ENCODE measurements at regions not wholly inside any gene's neighbourhood (a gene's known extent, or its start where the extent isn't known, plus 50 kb on each side); places are given as distances from the start of the nearest gene placed in this dataset.

- TF ChIP-seq CTCF (conservative IDR thresholded peaks at IDR 0.05) = peak; percentile 82
- H3K27ac ChIP-seq = no peak overlapping the region
Observed at GRCh38 chr4:94126669-94127068, 81.0 kb upstream of the SMARCAD1 start.

DNA sequence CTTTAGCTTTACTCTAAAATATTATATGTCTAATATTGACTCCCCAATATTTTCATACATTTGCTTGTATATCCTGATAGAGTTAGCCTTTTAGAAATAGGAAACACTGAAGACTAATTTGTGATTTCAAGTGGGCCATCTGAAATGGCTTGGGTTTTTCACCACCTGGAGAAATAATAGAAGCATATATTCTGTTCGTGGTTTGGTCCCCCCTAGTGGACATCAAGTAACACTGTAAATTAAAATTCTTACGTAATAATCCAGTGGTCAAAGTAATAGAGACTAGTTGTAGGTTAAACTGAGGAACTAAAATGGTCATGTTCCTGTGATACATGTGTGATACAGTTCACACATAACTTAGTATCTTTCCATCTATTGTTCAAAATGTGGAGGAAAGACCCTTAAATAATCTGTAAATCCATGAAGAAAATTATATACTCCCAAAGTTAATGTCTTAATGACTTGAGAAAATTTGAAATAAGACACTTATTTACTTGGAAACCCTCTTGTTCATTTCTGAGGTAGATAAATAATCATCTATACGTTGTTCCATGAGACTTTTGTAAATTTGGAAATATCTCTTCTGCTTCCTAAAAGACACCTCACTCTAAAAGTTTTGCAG lies 79.8 kb upstream of the SMARCAD1 start:
- peak; percentile 80 for TF ChIP-seq CTCF (conservative IDR thresholded peaks at IDR 0.05)
- no peak overlapping the region for H3K27ac ChIP-seq

- no peak overlapping the region for H3K27ac ChIP-seq
- TF ChIP-seq CTCF (conservative IDR thresholded peaks at IDR 0.05) = no peak
Observed at GRCh38 chr4:94131212-94131611, 76.5 kb upstream of the SMARCAD1 start.

DNA sequence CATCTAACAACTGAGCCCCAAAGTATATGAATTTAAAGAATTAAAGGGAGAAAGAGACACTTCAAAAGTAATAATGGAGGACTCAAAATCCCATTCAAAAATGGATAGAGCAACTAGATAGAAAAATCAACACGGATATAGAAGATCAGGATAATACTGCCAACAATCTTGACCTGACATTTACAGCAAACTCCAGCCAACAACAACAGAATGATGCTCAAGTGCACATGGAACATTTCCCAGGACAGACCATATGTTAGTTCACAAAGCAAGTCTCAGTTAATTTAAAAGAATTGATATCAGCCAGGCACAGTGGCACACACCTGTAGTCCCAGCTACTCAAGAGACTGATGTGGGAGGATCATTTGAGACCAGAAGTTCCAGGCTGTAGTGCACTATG lies 72.0 kb upstream of the SMARCAD1 start:
- H3K27ac ChIP-seq = no peak overlapping the region
- no peak for TF ChIP-seq CTCF (conservative IDR thresholded peaks at IDR 0.05)

DNA sequence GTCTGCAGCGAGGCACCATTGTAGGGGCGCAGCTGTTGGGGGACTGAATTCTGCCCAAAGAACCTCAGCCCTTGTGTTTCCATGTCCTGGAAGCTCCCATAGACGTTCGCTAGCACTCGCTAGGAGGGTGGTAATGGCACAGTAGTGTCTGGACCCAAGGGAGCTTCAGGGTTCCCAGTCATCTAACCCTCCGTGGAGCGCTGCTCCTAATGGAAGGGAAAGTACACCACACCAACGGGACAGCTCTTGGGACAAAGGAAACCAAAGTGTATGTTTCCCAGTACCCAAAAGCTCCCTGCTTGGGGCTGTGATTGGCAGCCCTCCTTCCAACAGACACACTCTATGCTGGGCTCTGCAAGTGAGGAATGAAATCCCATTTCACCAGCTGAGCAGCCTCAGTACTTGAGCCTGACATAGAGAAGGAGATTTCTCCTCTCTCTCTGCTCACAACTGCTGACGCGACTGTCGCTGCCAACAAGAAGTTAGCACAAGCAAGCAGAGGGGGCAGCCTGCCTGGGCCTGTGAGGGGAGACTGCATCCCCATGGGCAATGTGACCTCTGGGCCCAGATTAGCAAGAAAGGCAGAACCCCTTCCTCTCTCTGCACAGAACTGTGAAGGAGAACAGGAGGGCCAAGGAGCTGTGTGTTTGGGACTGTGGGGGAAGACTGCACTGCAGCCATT lies 67.6 kb upstream of the SMARCAD1 start:
- TF ChIP-seq CTCF (conservative IDR thresholded peaks at IDR 0.05) = no peak
- H3K27ac ChIP-seq = no peak overlapping the region

GRCh38 chr4:94141001-94141400 lies 66.7 kb upstream of the SMARCAD1 start:
- no peak for TF ChIP-seq CTCF (conservative IDR thresholded peaks at IDR 0.05)
- no peak overlapping the region for H3K27ac ChIP-seq

DNA sequence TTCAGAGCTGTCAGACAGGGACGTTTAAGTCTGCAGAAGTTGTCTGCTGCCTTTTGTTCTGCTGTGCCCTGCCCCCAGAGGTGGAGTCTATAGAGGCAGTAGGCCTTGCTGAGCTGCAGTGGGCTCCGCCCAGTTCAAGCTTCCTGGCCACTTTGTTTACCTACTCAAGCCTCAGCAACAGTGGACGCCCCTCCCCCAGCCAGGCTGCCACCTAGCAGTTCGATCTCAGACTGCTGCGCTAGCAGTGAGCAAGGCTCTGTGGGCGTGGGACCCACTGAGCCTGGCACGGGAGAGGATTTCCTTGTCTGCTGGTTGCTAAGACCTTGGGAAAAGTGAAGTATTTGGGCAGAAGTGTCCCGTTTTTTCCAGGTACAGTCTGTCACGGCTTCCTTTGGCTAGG lies 59.6 kb upstream of the SMARCAD1 start:
- TF ChIP-seq CTCF (conservative IDR thresholded peaks at IDR 0.05) = 0 out of 2 replicates have a peak, but pooled peaks have one; percentile 6
- peak overlapping the region; percentile 68 for H3K27ac ChIP-seq

Measured in VCaP (cell line).